ENCODE measurements at regions not wholly inside any gene's neighbourhood (a gene's known extent, or its start where the extent isn't known, plus 50 kb on each side); places are given as distances from the start of the nearest gene placed in this dataset.

DNA sequence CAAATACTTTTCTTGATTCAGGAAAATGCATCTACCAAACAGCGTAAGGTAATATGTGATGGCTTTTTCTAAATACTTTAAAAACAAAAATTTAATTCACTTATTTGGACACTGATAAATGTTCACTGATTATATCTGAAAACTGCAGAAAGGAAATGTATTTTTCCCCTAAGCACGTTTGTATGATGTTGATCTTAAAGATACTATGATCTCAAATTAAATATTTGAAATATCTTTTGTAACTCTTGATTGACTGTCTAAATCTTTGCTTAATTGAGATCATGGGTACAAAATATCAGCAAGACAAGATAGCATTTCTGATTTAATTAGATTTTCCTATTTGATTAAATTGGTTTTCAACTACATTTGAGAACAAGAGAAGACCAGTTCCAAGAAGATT, 281.0 kb upstream of the UGT8 start:
- TF ChIP-seq, protein P1, sequence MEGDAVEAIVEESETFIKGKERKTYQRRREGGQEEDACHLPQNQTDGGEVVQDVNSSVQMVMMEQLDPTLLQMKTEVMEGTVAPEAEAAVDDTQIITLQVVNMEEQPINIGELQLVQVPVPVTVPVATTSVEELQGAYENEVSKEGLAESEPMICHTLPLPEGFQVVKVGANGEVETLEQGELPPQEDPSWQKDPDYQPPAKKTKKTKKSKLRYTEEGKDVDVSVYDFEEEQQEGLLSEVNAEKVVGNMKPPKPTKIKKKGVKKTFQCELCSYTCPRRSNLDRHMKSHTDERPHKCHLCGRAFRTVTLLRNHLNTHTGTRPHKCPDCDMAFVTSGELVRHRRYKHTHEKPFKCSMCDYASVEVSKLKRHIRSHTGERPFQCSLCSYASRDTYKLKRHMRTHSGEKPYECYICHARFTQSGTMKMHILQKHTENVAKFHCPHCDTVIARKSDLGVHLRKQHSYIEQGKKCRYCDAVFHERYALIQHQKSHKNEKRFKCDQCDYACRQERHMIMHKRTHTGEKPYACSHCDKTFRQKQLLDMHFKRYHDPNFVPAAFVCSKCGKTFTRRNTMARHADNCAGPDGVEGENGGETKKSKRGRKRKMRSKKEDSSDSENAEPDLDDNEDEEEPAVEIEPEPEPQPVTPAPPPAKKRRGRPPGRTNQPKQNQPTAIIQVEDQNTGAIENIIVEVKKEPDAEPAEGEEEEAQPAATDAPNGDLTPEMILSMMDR (IDR thresholded peaks at IDR 0.05) = no peak
- TF ChIP-seq POLR2AphosphoS5 (IDR thresholded peaks at IDR 0.05) (no peak), POLR2A (IDR thresholded peaks at IDR 0.05) (no peak), EP300 (IDR thresholded peaks at IDR 0.05) (no peak)

Data from upper lobe of left lung (tissue), 4 donors.